ENCODE measurements at regions not wholly inside any gene's neighbourhood (a gene's known extent, or its start where the extent isn't known, plus 50 kb on each side); places are given as distances from the start of the nearest gene placed in this dataset.
A peak's percentile ranks its signal among the peaks of the same experiment; 100 is the strongest.

GRCh38 chr3:182252802-182253201 is 540.5 kb upstream of the ATP11B start:
- no peak for ATAC-seq
- intact Hi-C loops (cut with DNase I) = no loop called here
- H3K36me3 ChIP-seq (replicated peaks in 1 of 2; ENCODE audit: insufficient read depth in 1 of 2, low read depth in 2 of 2) = no peaks in the 10 kb centered on the region
- DNase-seq = no peak
- H3K4me1 ChIP-seq = no peaks in the 10 kb centered on the region
- TF ChIP-seq CTCF (IDR thresholded peaks at IDR 0.05) = no peak
- TF ChIP-seq POLR2A (IDR thresholded peaks at IDR 0.05) = no peak
- no peaks in the 10 kb centered on the region for H3K9me3 ChIP-seq
- WGBS, 2 donors = 45 to 59% methylated on average over 5 of the region's 5 CpGs
- H3K27me3 ChIP-seq = no peaks in the 10 kb centered on the region
- no peak overlapping the region for H3K27ac ChIP-seq
- no peak overlapping the region for H3K4me3 ChIP-seq

DNA sequence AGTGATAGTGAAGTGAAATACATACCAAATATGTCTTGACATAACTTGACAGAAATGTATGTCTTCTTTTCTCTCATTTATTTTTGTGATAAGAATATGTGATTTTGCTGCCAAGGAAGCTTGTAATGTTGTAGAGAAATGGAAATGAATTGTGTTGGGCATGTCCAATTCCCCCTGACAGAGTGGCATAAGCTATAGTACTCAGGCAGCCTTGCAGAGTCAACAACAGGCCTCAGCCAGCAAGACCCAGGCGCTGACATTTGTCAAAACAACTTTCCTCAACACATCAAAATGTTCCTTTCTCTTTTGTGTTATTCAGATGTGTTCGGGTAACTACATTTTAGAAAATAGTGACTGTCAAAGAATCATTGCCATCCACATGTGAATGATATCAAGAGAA is 538.1 kb upstream of the ATP11B start:
- H3K36me3 ChIP-seq (replicated peaks in 1 of 2; ENCODE audit: insufficient read depth in 1 of 2, low read depth in 2 of 2) = no peaks in the 10 kb centered on the region
- no peaks in the 10 kb centered on the region for H3K27me3 ChIP-seq
- 61 to 67% methylated on average over 2 of the region's 2 CpGs for WGBS, 2 donors
- no peak for ATAC-seq
- no peaks in the 10 kb centered on the region for H3K4me1 ChIP-seq
- H3K9me3 ChIP-seq = no peaks in the 10 kb centered on the region
- intact Hi-C loops (cut with DNase I) = no loop called here
- no peak overlapping the region for H3K4me3 ChIP-seq
- DNase-seq = no peak
- no peak for TF ChIP-seq POLR2A (IDR thresholded peaks at IDR 0.05)
- TF ChIP-seq CTCF (IDR thresholded peaks at IDR 0.05) = no peak
- H3K27ac ChIP-seq = no peak overlapping the region

DNA sequence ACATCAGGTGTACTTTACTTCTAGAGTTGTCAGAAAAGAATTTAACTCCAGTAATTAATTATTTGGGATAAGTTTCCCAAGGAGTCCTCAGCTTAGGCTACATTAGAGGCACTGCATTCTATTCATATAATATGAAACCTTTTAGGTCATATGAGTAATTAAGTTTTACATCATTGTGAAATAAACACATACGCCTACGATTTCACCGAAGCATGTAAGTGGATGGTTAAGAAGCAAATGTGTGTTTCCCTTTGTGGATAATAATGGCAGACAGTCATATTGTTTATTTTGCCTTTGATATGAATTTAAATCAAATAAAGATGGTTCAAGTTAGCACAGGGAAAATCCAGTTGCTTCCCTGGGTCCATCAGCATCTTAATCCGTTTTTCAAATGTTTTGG is 535.9 kb upstream of the ATP11B start:
- ATAC-seq (no peak), DNase-seq (no peak)
- no peaks in the 10 kb centered on the region for H3K27me3 ChIP-seq
- no peak for TF ChIP-seq CTCF (IDR thresholded peaks at IDR 0.05)
- TF ChIP-seq POLR2A (IDR thresholded peaks at IDR 0.05) = no peak
- intact Hi-C loops (cut with DNase I) = no loop called here
- no peaks in the 10 kb centered on the region for H3K36me3 ChIP-seq (replicated peaks in 1 of 2; ENCODE audit: insufficient read depth in 1 of 2, low read depth in 2 of 2)
- no peaks in the 10 kb centered on the region for H3K9me3 ChIP-seq
- H3K27ac ChIP-seq = no peak overlapping the region
- 67 to 74% methylated on average over 4 of the region's 4 CpGs for WGBS, 2 donors
- H3K4me1 ChIP-seq = no peaks in the 10 kb centered on the region
- H3K4me3 ChIP-seq = no peak overlapping the region

DNA sequence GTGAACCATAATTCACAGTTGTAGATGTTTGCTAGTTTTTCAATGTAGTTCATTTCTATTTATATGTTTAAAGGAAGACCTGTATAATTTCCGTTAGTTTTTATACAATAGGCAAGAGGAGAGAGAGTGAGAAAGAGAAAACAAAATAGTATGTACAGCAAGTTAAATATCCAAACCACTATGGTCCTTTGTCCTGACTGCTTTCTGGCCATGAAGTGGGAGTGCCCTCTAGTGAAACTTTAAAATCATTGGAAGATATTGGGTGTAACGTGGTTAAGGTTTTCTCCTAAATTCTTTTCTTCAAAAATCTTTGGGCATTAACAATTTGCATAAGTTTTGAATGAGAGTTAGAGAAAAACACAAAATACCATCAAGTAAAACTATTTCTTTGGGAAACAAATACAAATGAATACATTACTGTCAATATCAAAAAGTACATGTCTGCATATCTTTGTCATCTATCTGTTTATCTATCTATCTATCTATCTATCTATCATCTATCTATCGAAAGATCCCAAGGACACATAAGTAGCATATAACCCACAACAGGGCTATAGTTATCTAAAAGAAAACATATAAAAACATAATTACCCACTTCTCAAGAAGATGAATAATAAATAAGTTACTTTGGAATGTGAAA is 534.6 kb upstream of the ATP11B start:
- TF ChIP-seq CTCF (IDR thresholded peaks at IDR 0.05) (peak in 6 of 7 experiments; percentile 24 to 56 (median 48)), POLR2A (IDR thresholded peaks at IDR 0.05) (no peak)
- DNase-seq (no peak), ATAC-seq (no peak)
- Histone ChIP-seq H3K27me3 (no peaks in the 10 kb centered on the region), H3K27ac (no peak overlapping the region), H3K4me1 (no peaks in the 10 kb centered on the region), H3K36me3 (replicated peaks in 1 of 2; ENCODE audit: insufficient read depth in 1 of 2, low read depth in 2 of 2) (no peaks in the 10 kb centered on the region), H3K4me3 (no peak overlapping the region), H3K9me3 (no peaks in the 10 kb centered on the region)
- intact Hi-C loops (cut with DNase I) = no loop called here
- WGBS, 2 donors = 3 to 8% methylated on average over 3 of the region's 3 CpGs

DNA sequence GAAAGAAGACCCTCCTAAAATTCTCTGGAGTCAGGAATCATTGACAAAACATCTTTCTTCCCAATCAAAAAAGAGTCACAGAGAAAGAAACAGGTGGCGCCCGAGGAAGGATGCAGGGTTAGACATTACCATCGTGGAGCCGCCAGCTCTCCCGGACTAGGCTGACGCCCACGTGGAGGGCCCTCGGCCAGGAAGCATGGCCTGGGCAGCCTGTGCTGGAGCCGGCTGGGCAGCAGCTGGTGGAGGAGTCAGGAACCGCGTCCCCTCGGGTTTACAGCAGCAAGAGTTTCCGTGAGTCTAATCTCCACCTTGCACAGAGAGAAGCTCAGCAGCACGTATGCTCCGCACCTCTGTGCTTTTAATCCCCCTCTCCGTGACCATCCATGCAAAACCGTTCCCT is 533.7 kb upstream of the ATP11B start:
- TF ChIP-seq CTCF (IDR thresholded peaks at IDR 0.05) = no peak
- no peak for TF ChIP-seq POLR2A (IDR thresholded peaks at IDR 0.05)
- H3K27ac ChIP-seq = no peak overlapping the region
- no peak for ATAC-seq
- H3K4me3 ChIP-seq = no peak overlapping the region
- H3K36me3 ChIP-seq (replicated peaks in 1 of 2; ENCODE audit: insufficient read depth in 1 of 2, low read depth in 2 of 2) = no peaks in the 10 kb centered on the region
- DNase-seq = peak in 3 of 4 donors; percentile 3 to 33 (median 16)
- H3K9me3 ChIP-seq = no peaks in the 10 kb centered on the region
- no peaks in the 10 kb centered on the region for H3K27me3 ChIP-seq
- intact Hi-C loops (cut with DNase I) = no loop called here
- H3K4me1 ChIP-seq = no peaks in the 10 kb centered on the region
- WGBS, 2 donors = 19% methylated on average over 17 of the region's 17 CpGs

All from body of pancreas (tissue), 4 donors.